ENCODE measurements at regions not wholly inside any gene's neighbourhood (a gene's known extent, or its start where the extent isn't known, plus 50 kb on each side); places are given as distances from the start of the nearest gene placed in this dataset.

DNA sequence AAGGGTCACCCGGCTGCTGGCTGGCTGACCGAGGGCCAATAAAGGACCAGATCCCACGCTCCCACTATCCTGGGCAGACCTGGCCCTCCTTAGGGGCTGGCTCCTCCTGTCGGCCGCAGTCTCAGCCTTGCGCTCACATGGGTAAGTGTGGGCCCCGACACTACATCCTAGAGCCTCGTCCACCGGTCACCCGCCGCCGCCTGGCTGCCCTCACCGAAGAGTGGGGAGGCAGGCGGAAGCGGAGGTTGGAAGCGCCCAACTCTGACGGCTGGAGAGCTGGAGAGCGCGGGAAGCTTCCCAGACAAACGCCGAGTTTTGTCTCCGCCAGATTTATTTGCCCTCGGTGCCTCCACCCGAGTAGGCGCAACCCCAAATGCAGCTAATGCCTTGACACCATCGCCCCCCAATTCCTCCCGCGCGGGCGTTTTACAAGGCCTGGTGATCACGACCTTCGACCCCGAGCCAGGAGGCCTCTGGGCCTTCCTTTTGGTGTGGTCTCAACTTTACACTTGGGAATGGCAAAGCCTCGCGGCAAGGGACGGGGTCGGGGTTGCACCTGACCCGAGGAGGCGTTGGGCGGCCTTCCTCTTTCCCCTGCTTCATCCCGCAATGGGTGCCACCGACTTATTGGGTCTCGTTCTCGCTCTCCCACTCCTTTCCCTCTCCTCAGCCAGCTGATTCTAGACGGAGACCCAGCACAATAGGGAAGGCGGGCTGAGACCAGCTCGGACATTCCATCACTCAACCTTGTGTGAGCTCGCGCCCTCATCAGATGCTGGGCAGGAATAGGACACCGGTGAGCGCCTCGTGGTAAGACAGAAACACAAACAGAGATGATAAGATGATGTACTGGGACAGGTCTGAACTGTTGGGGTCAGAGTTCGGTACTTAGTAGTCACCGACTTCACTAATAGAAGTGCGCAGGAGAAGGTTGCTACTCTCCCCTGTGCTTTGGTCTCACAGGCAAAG is 78.3 kb upstream of the ANO4 start:
- Histone ChIP-seq H3K18ac (ENCODE audit: low read length) (peak overlapping the region; percentile 70), H2BK12ac (ENCODE audit: low read length) (peak overlapping the region; percentile 58), H3K4me1 (ENCODE audit: control insufficient read depth in 2 of 2, insufficient read depth in 1 of 2, low read depth in 1 of 2, low read length in 2 of 2) (peaks cover 0 to 4% of the 10 kb centered on the region in 2 donors), H4K91ac (ENCODE audit: low read depth, low read length, poor library complexity) (no peak overlapping the region), H2AK5ac (ENCODE audit: low read depth, low read length) (peak overlapping the region; percentile 32), H2BK5ac (ENCODE audit: low read length) (peak overlapping the region; percentile 48), H3K4me3 (ENCODE audit: low read length in 2 of 2) (peak overlapping the region in 1 of 2 donors; percentile 80), H2AFZ (ENCODE audit: low read length) (peak overlapping the region; percentile 81), H3K79me1 (ENCODE audit: low read depth, low read length) (no peaks in the 10 kb centered on the region), H3K9ac (ENCODE audit: low read depth, low read length, poor library complexity) (peak overlapping the region; percentile 86), H3K36me3 (replicated peaks in 1 of 2; ENCODE audit: control insufficient read depth in 2 of 2, insufficient read depth in 2 of 2, low read length in 2 of 2) (no peaks in the 10 kb centered on the region), H3K4me2 (ENCODE audit: insufficient read depth, low read length, poor library complexity, severe bottlenecking) (peak overlapping the region; percentile 68), H3K23ac (ENCODE audit: low read depth, low read length, poor library complexity) (peak overlapping the region; percentile 34), H2BK15ac (ENCODE audit: low read length) (peak overlapping the region; percentile 89), H3K27me3 (ENCODE audit: control insufficient read depth in 3 of 3, insufficient read depth in 3 of 3, low read depth in 1 of 3, low read length in 3 of 3) (peaks cover 19 to 48% (median 36%) of the 10 kb centered on the region in 3 experiments), H3K27ac (replicated peaks; ENCODE audit: low read length) (no peak overlapping the region), H3K4ac (ENCODE audit: low read length) (no peak overlapping the region), H3K14ac (ENCODE audit: low read length) (no peak overlapping the region), H4K8ac (ENCODE audit: low read depth, low read length) (no peak overlapping the region), H2BK120ac (ENCODE audit: low read depth, low read length) (no peak overlapping the region), H3K9me3 (replicated peaks in 1 of 2; ENCODE audit: control insufficient read depth in 2 of 2, insufficient read depth in 1 of 2, low read depth in 1 of 2, low read length in 2 of 2) (peaks cover 0 to 9% of the 10 kb centered on the region in 2 donors)
- DNase-seq (ENCODE audit: low spot score): peak; percentile 44
- WGBS, 2 donors (ENCODE audit: extremely low coverage in 2 of 2, insufficient read length in 2 of 2, insufficient replicate concordance in 1 of 2): no CpG with 5 or more reads among the region's 55 CpGs

DNA sequence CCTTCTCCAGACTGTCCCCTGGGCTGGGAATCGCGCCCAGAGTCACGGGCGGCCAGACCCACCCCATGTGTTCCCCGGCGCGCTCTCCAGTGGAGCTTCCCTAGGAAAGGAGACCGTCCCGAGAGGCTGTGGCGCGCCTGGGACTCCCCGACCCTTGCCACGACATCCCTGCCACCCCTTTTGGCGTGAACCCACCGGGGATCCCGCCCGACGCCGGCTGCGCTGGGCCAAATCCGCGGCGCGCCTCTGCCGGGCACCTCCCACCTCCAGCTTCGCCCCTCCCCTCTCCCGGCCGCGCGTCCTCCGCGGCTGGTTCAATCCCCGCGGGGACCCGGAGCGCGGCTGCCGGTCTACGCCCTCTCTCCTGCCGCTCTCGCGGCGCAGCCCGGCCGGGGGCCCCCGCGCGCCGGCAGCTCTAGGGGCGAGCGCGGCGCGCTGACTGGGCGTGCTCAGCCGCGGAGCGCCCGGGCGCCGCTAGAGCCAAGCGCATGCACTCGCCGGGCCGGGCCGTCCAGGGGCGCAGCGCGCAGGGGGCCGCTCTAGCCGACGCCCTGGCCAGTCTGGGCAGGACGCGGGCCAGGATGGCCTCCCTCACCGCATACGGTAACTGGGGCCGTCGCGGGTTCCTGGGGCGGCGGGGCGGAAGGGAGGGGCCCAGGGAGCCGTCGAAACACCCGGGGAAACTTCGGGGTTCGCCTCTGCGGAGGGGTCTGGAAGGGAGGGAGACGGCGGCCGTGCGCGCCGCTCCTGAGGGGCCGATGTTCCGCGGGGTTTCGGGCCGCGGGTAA is 77.4 kb upstream of the ANO4 start:
- Histone ChIP-seq H3K9me3 (replicated peaks in 1 of 2; ENCODE audit: control insufficient read depth in 2 of 2, insufficient read depth in 1 of 2, low read depth in 1 of 2, low read length in 2 of 2) (peaks cover 0 to 9% of the 10 kb centered on the region in 2 donors), H3K4ac (ENCODE audit: low read length) (no peak overlapping the region), H4K91ac (ENCODE audit: low read depth, low read length, poor library complexity) (no peak overlapping the region), H2AFZ (ENCODE audit: low read length) (peak overlapping the region; percentile 81), H3K23ac (ENCODE audit: low read depth, low read length, poor library complexity) (no peak overlapping the region), H2BK12ac (ENCODE audit: low read length) (peak overlapping the region; percentile 34), H3K18ac (ENCODE audit: low read length) (peak overlapping the region; percentile 83), H2BK15ac (ENCODE audit: low read length) (no peak overlapping the region), H2BK5ac (ENCODE audit: low read length) (peak overlapping the region; percentile 48), H3K4me1 (ENCODE audit: control insufficient read depth in 2 of 2, insufficient read depth in 1 of 2, low read depth in 1 of 2, low read length in 2 of 2) (peaks cover 4% of the 10 kb centered on the region in 2 donors), H3K4me3 (ENCODE audit: low read length in 2 of 2) (peak overlapping the region; percentile 34 to 80), H3K36me3 (replicated peaks in 1 of 2; ENCODE audit: control insufficient read depth in 2 of 2, insufficient read depth in 2 of 2, low read length in 2 of 2) (no peaks in the 10 kb centered on the region), H3K27ac (replicated peaks; ENCODE audit: low read length) (no peak overlapping the region), H3K79me1 (ENCODE audit: low read depth, low read length) (no peaks in the 10 kb centered on the region), H4K8ac (ENCODE audit: low read depth, low read length) (no peak overlapping the region), H3K27me3 (ENCODE audit: control insufficient read depth in 3 of 3, insufficient read depth in 3 of 3, low read depth in 1 of 3, low read length in 3 of 3) (peaks cover 19 to 48% (median 36%) of the 10 kb centered on the region in 3 experiments), H2BK120ac (ENCODE audit: low read depth, low read length) (no peak overlapping the region), H3K9ac (ENCODE audit: low read depth, low read length, poor library complexity) (peak overlapping the region; percentile 86), H3K14ac (ENCODE audit: low read length) (peak overlapping the region; percentile 66), H2AK5ac (ENCODE audit: low read depth, low read length) (no peak overlapping the region), H3K4me2 (ENCODE audit: insufficient read depth, low read length, poor library complexity, severe bottlenecking) (peak overlapping the region; percentile 68)
- WGBS, 2 donors (ENCODE audit: extremely low coverage in 2 of 2, insufficient read length in 2 of 2, insufficient replicate concordance in 1 of 2): no CpG with 5 or more reads among the region's 100 CpGs
- peak; percentile 43 for DNase-seq (ENCODE audit: low spot score)

DNA sequence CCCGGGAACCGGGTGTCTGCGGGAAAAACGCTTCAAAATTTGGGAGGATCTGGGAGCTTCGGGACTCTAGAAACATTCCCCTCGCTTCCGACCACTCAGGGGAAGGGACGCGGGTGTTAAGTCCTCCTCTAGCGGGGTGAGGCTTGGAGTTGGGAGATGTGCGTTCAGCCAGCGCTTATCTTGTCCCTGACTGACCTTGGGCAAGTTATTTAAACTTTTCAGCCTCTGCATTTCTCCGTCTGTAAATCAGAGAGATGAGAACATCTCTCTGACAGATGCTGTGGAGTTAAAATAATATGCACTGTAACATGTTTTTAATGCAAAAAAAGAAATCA is 76.9 kb upstream of the ANO4 start:
- no CpG with 5 or more reads among the region's 13 CpGs for WGBS, 2 donors (ENCODE audit: extremely low coverage in 2 of 2, insufficient read length in 2 of 2, insufficient replicate concordance in 1 of 2)
- H2BK120ac ChIP-seq (ENCODE audit: low read depth, low read length): no peak overlapping the region
- peaks cover 19 to 48% (median 36%) of the 10 kb centered on the region in 3 experiments for H3K27me3 ChIP-seq (ENCODE audit: control insufficient read depth in 3 of 3, insufficient read depth in 3 of 3, low read depth in 1 of 3, low read length in 3 of 3)
- no peak overlapping the region for H2BK12ac ChIP-seq (ENCODE audit: low read length)
- H2AK5ac ChIP-seq (ENCODE audit: low read depth, low read length): no peak overlapping the region
- peak overlapping the region; percentile 34 to 80 for H3K4me3 ChIP-seq (ENCODE audit: low read length in 2 of 2)
- peak overlapping the region; percentile 68 for H3K4me2 ChIP-seq (ENCODE audit: insufficient read depth, low read length, poor library complexity, severe bottlenecking)
- no peak overlapping the region for H3K9ac ChIP-seq (ENCODE audit: low read depth, low read length, poor library complexity)
- no peaks in the 10 kb centered on the region for H3K79me1 ChIP-seq (ENCODE audit: low read depth, low read length)
- H3K4ac ChIP-seq (ENCODE audit: low read length): no peak overlapping the region
- peak overlapping the region; percentile 81 for H2AFZ ChIP-seq (ENCODE audit: low read length)
- H4K91ac ChIP-seq (ENCODE audit: low read depth, low read length, poor library complexity): no peak overlapping the region
- no peak overlapping the region for H2BK5ac ChIP-seq (ENCODE audit: low read length)
- no peak overlapping the region for H3K27ac ChIP-seq (replicated peaks; ENCODE audit: low read length)
- no peak overlapping the region for H4K8ac ChIP-seq (ENCODE audit: low read depth, low read length)
- no peak overlapping the region for H3K23ac ChIP-seq (ENCODE audit: low read depth, low read length, poor library complexity)
- H2BK15ac ChIP-seq (ENCODE audit: low read length): no peak overlapping the region
- no peaks in the 10 kb centered on the region for H3K36me3 ChIP-seq (replicated peaks in 1 of 2; ENCODE audit: control insufficient read depth in 2 of 2, insufficient read depth in 2 of 2, low read length in 2 of 2)
- peaks cover 4% of the 10 kb centered on the region in 2 donors for H3K4me1 ChIP-seq (ENCODE audit: control insufficient read depth in 2 of 2, insufficient read depth in 1 of 2, low read depth in 1 of 2, low read length in 2 of 2)
- peaks cover 0 to 9% of the 10 kb centered on the region in 2 donors for H3K9me3 ChIP-seq (replicated peaks in 1 of 2; ENCODE audit: control insufficient read depth in 2 of 2, insufficient read depth in 1 of 2, low read depth in 1 of 2, low read length in 2 of 2)
- H3K14ac ChIP-seq (ENCODE audit: low read length): no peak overlapping the region
- H3K18ac ChIP-seq (ENCODE audit: low read length): no peak overlapping the region
- no peak for DNase-seq (ENCODE audit: low spot score)

DNA sequence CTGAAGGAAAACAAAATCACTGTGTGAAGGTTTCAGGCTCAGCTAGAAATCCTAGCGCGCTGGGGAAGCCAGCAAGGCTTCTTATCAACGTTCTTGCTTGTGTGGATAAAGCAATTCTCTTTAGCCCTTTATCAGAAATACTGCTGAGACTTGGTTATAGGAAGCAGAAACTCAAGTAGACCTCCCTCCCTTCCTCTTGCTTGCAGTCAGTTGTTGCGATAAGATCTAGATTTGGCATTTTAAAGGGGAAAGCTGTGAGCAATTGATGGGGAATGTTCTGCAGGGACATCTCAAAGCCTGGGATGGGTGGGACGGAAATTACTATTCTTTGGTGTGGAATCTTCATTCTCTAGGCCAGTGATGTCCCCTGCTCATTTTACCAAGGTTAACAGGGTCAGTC is 76.4 kb upstream of the ANO4 start:
- no peak overlapping the region for H2BK5ac ChIP-seq (ENCODE audit: low read length)
- no peak overlapping the region for H2AK5ac ChIP-seq (ENCODE audit: low read depth, low read length)
- H3K27ac ChIP-seq (replicated peaks; ENCODE audit: low read length): no peak overlapping the region
- H3K36me3 ChIP-seq (replicated peaks in 1 of 2; ENCODE audit: control insufficient read depth in 2 of 2, insufficient read depth in 2 of 2, low read length in 2 of 2): no peaks in the 10 kb centered on the region
- H3K79me1 ChIP-seq (ENCODE audit: low read depth, low read length): no peaks in the 10 kb centered on the region
- no CpG with 5 or more reads among the region's 5 CpGs for WGBS, 2 donors (ENCODE audit: extremely low coverage in 2 of 2, insufficient read length in 2 of 2, insufficient replicate concordance in 1 of 2)
- H3K4me1 ChIP-seq (ENCODE audit: control insufficient read depth in 2 of 2, insufficient read depth in 1 of 2, low read depth in 1 of 2, low read length in 2 of 2): peaks cover 4% of the 10 kb centered on the region in 2 donors
- H3K4me2 ChIP-seq (ENCODE audit: insufficient read depth, low read length, poor library complexity, severe bottlenecking): no peak overlapping the region
- H2BK120ac ChIP-seq (ENCODE audit: low read depth, low read length): no peak overlapping the region
- H3K14ac ChIP-seq (ENCODE audit: low read length): no peak overlapping the region
- no peak overlapping the region for H2BK15ac ChIP-seq (ENCODE audit: low read length)
- no peak overlapping the region for H3K4ac ChIP-seq (ENCODE audit: low read length)
- no peak overlapping the region for H4K8ac ChIP-seq (ENCODE audit: low read depth, low read length)
- H2BK12ac ChIP-seq (ENCODE audit: low read length): no peak overlapping the region
- H3K27me3 ChIP-seq (ENCODE audit: control insufficient read depth in 3 of 3, insufficient read depth in 3 of 3, low read depth in 1 of 3, low read length in 3 of 3): peaks cover 19 to 48% (median 36%) of the 10 kb centered on the region in 3 experiments
- H4K91ac ChIP-seq (ENCODE audit: low read depth, low read length, poor library complexity): no peak overlapping the region
- no peak overlapping the region for H3K18ac ChIP-seq (ENCODE audit: low read length)
- no peak overlapping the region for H3K4me3 ChIP-seq (ENCODE audit: low read length in 2 of 2)
- no peak for DNase-seq (ENCODE audit: low spot score)
- no peak overlapping the region for H3K9ac ChIP-seq (ENCODE audit: low read depth, low read length, poor library complexity)
- no peak overlapping the region for H2AFZ ChIP-seq (ENCODE audit: low read length)
- H3K9me3 ChIP-seq (replicated peaks in 1 of 2; ENCODE audit: control insufficient read depth in 2 of 2, insufficient read depth in 1 of 2, low read depth in 1 of 2, low read length in 2 of 2): peaks cover 0 to 9% of the 10 kb centered on the region in 2 donors
- no peak overlapping the region for H3K23ac ChIP-seq (ENCODE audit: low read depth, low read length, poor library complexity)

Data from neuronal stem cell (in vitro differentiated cells).